HEK293T (cell line): ENCODE measurements at regions not wholly inside any gene's neighbourhood (a gene's known extent, or its start where the extent isn't known, plus 50 kb on each side); places are given as distances from the start of the nearest gene placed in this dataset.

Experiments used
- ELF4 ChIP-seq: fragments of 450-650 bp; IDR thresholded peaks from 2 replicates; pipeline ENCODE4 v1.6.1; 2017; ENCODE audit warnings: antibody characterized with exemption
- FOXA1 ChIP-seq: fragments of 450-650 bp; IDR thresholded peaks from 2 replicates; pipeline ENCODE4 v1.6.1; 2016; ENCODE audit warnings: mild to moderate bottlenecking
- L3MBTL2 ChIP-seq: fragments of 450-650 bp; conservative IDR thresholded peaks from 2 replicates; pipeline ENCODE4 v1.6.1; 2016; ENCODE audit warnings: mild to moderate bottlenecking
- SP1 ChIP-seq: fragments of 450-650 bp; IDR thresholded peaks from 2 replicates; pipeline ENCODE4 v1.6.1; 2017
- ZNF384 ChIP-seq: fragments of 450-650 bp; IDR thresholded peaks from 2 replicates; pipeline ENCODE4 v1.6.1; 2016

- TF ChIP-seq SP1, result no peak
- TF ChIP-seq L3MBTL2, result no peak
- no peak for TF ChIP-seq ZNF384
- TF ChIP-seq FOXA1, result no peak
- TF ChIP-seq ELF4, result no peak
Observed at GRCh38 chrX:6683353-6683752, 148.4 kb upstream of the VCX3A start.
